ENCODE measurements at regions not wholly inside any gene's neighbourhood (a gene's known extent, or its start where the extent isn't known, plus 50 kb on each side); places are given as distances from the start of the nearest gene placed in this dataset.
"Not testable (repeated sequence)": the region's sequence is repeated elsewhere in the genome, so short reads cannot be mapped to it uniquely, and the experiment has no call there.

- DNase-seq (ENCODE audit: extremely low read depth, low read depth) = not testable (repeated sequence)
These were observed 822.1 kb downstream of the KCNMA1 start for GRCh38 chr10:76815505-76815904.

GRCh38 chr10:76811430-76811829 lies 826.2 kb downstream of the KCNMA1 start:
- DNase-seq (ENCODE audit: extremely low read depth, low read depth) = no peak
- TF ChIP-seq CTCF (IDR thresholded peaks at IDR 0.05; ENCODE audit: low read depth, low read length) = no peak

GRCh38 chr10:76788452-76788811 lies 849.2 kb downstream of the KCNMA1 start:
- no peak for TF ChIP-seq CTCF (IDR thresholded peaks at IDR 0.05; ENCODE audit: low read depth, low read length)
- DNase-seq (ENCODE audit: extremely low read depth, low read depth) = no peak

- no peak for DNase-seq (ENCODE audit: extremely low read depth, low read depth)
- TF ChIP-seq CTCF (IDR thresholded peaks at IDR 0.05; ENCODE audit: low read depth, low read length) = no peak
These were observed 849.7 kb downstream of the KCNMA1 start for GRCh38 chr10:76787746-76788451.

- no peak for DNase-seq (ENCODE audit: extremely low read depth, low read depth)
- TF ChIP-seq CTCF (IDR thresholded peaks at IDR 0.05; ENCODE audit: low read depth, low read length) = no peak
These were observed 851.0 kb downstream of the KCNMA1 start for GRCh38 chr10:76786504-76787072.

- no peak for TF ChIP-seq CTCF (IDR thresholded peaks at IDR 0.05; ENCODE audit: low read depth, low read length)
- DNase-seq (ENCODE audit: extremely low read depth, low read depth) = no peak
These were observed 853.5 kb downstream of the KCNMA1 start for GRCh38 chr10:76784076-76784475.

- TF ChIP-seq CTCF (IDR thresholded peaks at IDR 0.05; ENCODE audit: low read depth, low read length) = no peak
- DNase-seq (ENCODE audit: extremely low read depth, low read depth) = no peak
These were observed 857.8 kb downstream of the KCNMA1 start for GRCh38 chr10:76779796-76780301.

Data from AG09319 (cell line).